Liver (tissue), 8 donors: ENCODE measurements at regions not wholly inside any gene's neighbourhood (a gene's known extent, or its start where the extent isn't known, plus 50 kb on each side); places are given as distances from the start of the nearest gene placed in this dataset.

ENCODE experiments used
- DNase-seq: peaks from one replicate; pipeline ENCODE4 v3.0.0-alpha.2; 2017; ENCODE audit warnings: low spot score
- H3K27ac ChIP-seq, 2 donors: one replicate each; pipeline ENCODE4 v1.7.0; 2013; ENCODE audit warnings: inconsistent platforms in 2 of 2, low read length in 2 of 2, control low read depth in 1 of 2, low read depth in 1 of 2, mild to moderate bottlenecking in 1 of 2
- H3K27me3 ChIP-seq, 4 donors: one replicate each; pipeline versions ENCODE4 v1.6.1 to v1.7.0; 2013; ENCODE audit warnings: low read length in 3 of 4, inconsistent platforms in 1 of 4, mild to moderate bottlenecking in 1 of 4, moderate library complexity in 1 of 4; ENCODE audit not compliant: control insufficient read depth in 4 of 4, insufficient read depth in 4 of 4
- H3K36me3 ChIP-seq, 4 donors: one replicate each; pipeline versions ENCODE4 v1.6.1 to v1.7.0; 2013; ENCODE audit warnings: low read length in 3 of 4, mild to moderate bottlenecking in 3 of 4, low read depth in 1 of 4, moderate library complexity in 1 of 4; ENCODE audit not compliant: control insufficient read depth in 4 of 4, insufficient read depth in 3 of 4
- H3K4me1 ChIP-seq, 4 donors: one replicate each; pipeline versions ENCODE4 v1.6.1 to v1.7.0; 2013; ENCODE audit warnings: low read length in 3 of 4, mild to moderate bottlenecking in 3 of 4, moderate library complexity in 1 of 4; ENCODE audit not compliant: control insufficient read depth in 4 of 4, insufficient read depth in 4 of 4
- H3K4me3 ChIP-seq, 3 donors: one replicate each; pipeline versions ENCODE4 v1.6.1 to v1.7.0; 2013; ENCODE audit warnings: low read length in 3 of 3, control low read depth in 1 of 3, low read depth in 1 of 3, mild to moderate bottlenecking in 1 of 3
- H3K9ac ChIP-seq, 2 donors: one replicate each; pipeline ENCODE4 v1.7.0; 2013; ENCODE audit warnings: low read length in 2 of 2, mild to moderate bottlenecking in 2 of 2, moderate library complexity in 2 of 2, control low read depth in 1 of 2, low read depth in 1 of 2
- H3K9me3 ChIP-seq, 4 donors: one replicate each; pipeline versions ENCODE4 v1.6.1 to v1.7.0; 2013; ENCODE audit warnings: low read length in 3 of 4; ENCODE audit not compliant: control insufficient read depth in 4 of 4
- ATF3 ChIP-seq: IDR thresholded peaks from 2 replicates; pipeline ENCODE4 v1.6.1; 2016; ENCODE audit warnings: antibody characterized with exemption
- CTCF ChIP-seq: fragments of 150-350 bp; IDR thresholded peaks from 2 replicates; pipeline ENCODE4 v1.5.1; 2017; ENCODE audit warnings: improper control_type of control experiment, low read depth, low read length; ENCODE audit not compliant: missing input control
- EGR1 ChIP-seq, 2 donors: IDR thresholded peaks; 2 replicates each; pipeline ENCODE4 v1.6.1; 2016 to 2018; ENCODE audit warnings: antibody characterized with exemption in 2 of 2, low read depth in 2 of 2
- FOXA1 ChIP-seq: IDR thresholded peaks from 2 replicates; pipeline ENCODE4 v1.6.1; 2016; ENCODE audit warnings: antibody characterized with exemption
- FOXA2 ChIP-seq: IDR thresholded peaks from 2 replicates; pipeline ENCODE4 v1.6.1; 2016; ENCODE audit warnings: antibody characterized with exemption
- GABPA ChIP-seq, 2 donors: IDR thresholded peaks in 1 of 2; conservative IDR thresholded peaks in 1 of 2; 2 replicates each; pipeline ENCODE4 v1.6.1; 2016; ENCODE audit warnings: antibody characterized with exemption in 2 of 2, mild to moderate bottlenecking in 1 of 2, moderate library complexity in 1 of 2
- HNF4A ChIP-seq, 2 donors: conservative IDR thresholded peaks; 2 replicates each; pipeline ENCODE4 v1.6.1; 2016; ENCODE audit warnings: antibody characterized with exemption in 2 of 2, mild to moderate bottlenecking in 2 of 2
- MAX ChIP-seq: IDR thresholded peaks from 2 replicates; pipeline ENCODE4 v1.6.1; 2016; ENCODE audit warnings: antibody characterized with exemption
- RAD21 ChIP-seq, 2 donors: IDR thresholded peaks; 2 replicates each; pipeline ENCODE4 v1.6.1; 2016; ENCODE audit warnings: antibody characterized with exemption in 2 of 2, mild to moderate bottlenecking in 2 of 2
- REST ChIP-seq: IDR thresholded peaks from 2 replicates; pipeline ENCODE4 v1.6.1; 2016; ENCODE audit warnings: antibody characterized with exemption, mild to moderate bottlenecking
- RXRA ChIP-seq, 2 donors: IDR thresholded peaks; 2 replicates each; pipeline ENCODE4 v1.6.1; 2017 to 2018; ENCODE audit warnings: antibody characterized with exemption in 2 of 2, mild to moderate bottlenecking in 1 of 2
- SP1 ChIP-seq: IDR thresholded peaks from 2 replicates; pipeline ENCODE4 v1.6.1; 2018; ENCODE audit warnings: antibody characterized with exemption, mild to moderate bottlenecking
- TAF1 ChIP-seq: conservative IDR thresholded peaks from 2 replicates; pipeline ENCODE4 v1.6.1; 2016; ENCODE audit warnings: antibody characterized with exemption, mild to moderate bottlenecking
- YY1 ChIP-seq: IDR thresholded peaks from 2 replicates; pipeline ENCODE4 v1.6.1; 2016; ENCODE audit warnings: antibody characterized with exemption, mild to moderate bottlenecking
- ZBTB33 ChIP-seq: IDR thresholded peaks from 2 replicates; pipeline ENCODE4 v1.6.1; 2016; ENCODE audit warnings: antibody characterized with exemption
- WGBS: extraction: QIAGEN DNeasy Blood & Tissue Kit; methylation state at CpG from one replicate; pipeline ENCODE4 v1.1.7; 2013; 5-methylcytosine and 5-hydroxymethylcytosine counted together
- donor health status: healthy.
- donor health status: healthy.
- donor health status: healthy.
- donor health status: healthy.
- donor health status: healthy.

GRCh38 chr10:105352281-105352680 lies 711.2 kb downstream of the SORCS3 start:
- Histone ChIP-seq H3K4me3 (no peak overlapping the region), H3K9ac (no peak overlapping the region), H3K36me3 (no peaks in the 10 kb centered on the region), H3K9me3 (peaks cover 0 to 3% (median 0%) of the 10 kb centered on the region in 4 donors), H3K27ac (no peak overlapping the region), H3K27me3 (no peaks in the 10 kb centered on the region), H3K4me1 (no peaks in the 10 kb centered on the region)
- WGBS = 62% methylated on average over 2 of the region's 2 CpGs
- TF ChIP-seq REST = no peak
- TF ChIP-seq HNF4A (conservative IDR thresholded peaks at IDR 0.05) = no peak
- TF ChIP-seq GABPA (IDR thresholded peaks at IDR 0.05 in 1 of 2, conservative IDR thresholded peaks at IDR 0.05 in 1 of 2) = no peak
- TF ChIP-seq TAF1 = no peak
- TF ChIP-seq ATF3 = no peak
- no peak for TF ChIP-seq YY1
- no peak for TF ChIP-seq ZBTB33
- no peak for TF ChIP-seq EGR1 (IDR thresholded peaks at IDR 0.05; ENCODE audit: low read depth in 2 of 2)
- TF ChIP-seq FOXA2 = no peak
- TF ChIP-seq FOXA1 = no peak
- no peak for TF ChIP-seq RXRA (IDR thresholded peaks at IDR 0.05)
- no peak for TF ChIP-seq RAD21 (IDR thresholded peaks at IDR 0.05)
- no peak for TF ChIP-seq SP1
- no peak for DNase-seq

GRCh38 chr10:105351187-105351586 lies 710.1 kb downstream of the SORCS3 start:
- Histone ChIP-seq H3K4me3 (no peak overlapping the region), H3K27ac (no peak overlapping the region), H3K27me3 (no peaks in the 10 kb centered on the region), H3K36me3 (no peaks in the 10 kb centered on the region), H3K4me1 (no peaks in the 10 kb centered on the region), H3K9ac (no peak overlapping the region), H3K9me3 (peaks cover 0 to 3% (median 0%) of the 10 kb centered on the region in 4 donors)
- no peak for TF ChIP-seq HNF4A (conservative IDR thresholded peaks at IDR 0.05)
- no peak for TF ChIP-seq CTCF
- TF ChIP-seq MAX = no peak
- TF ChIP-seq YY1 = no peak
- TF ChIP-seq RAD21 (IDR thresholded peaks at IDR 0.05) = no peak
- no peak for TF ChIP-seq EGR1 (IDR thresholded peaks at IDR 0.05; ENCODE audit: low read depth in 2 of 2)
- no peak for DNase-seq
- WGBS = 87% methylated on average over 2 of the region's 2 CpGs
